ENCODE measurements at regions not wholly inside any gene's neighbourhood (a gene's known extent, or its start where the extent isn't known, plus 50 kb on each side); places are given as distances from the start of the nearest gene placed in this dataset.

- Mint-ChIP-seq H3K27me3 (peaks cover 12% of the 10 kb centered on the region), H3K27ac (no peak overlapping the region), H3K4me1 (no peaks in the 10 kb centered on the region), H3K9me3 (ENCODE audit: insufficient read depth) (no peaks in the 10 kb centered on the region), H3K4me3 (no peak overlapping the region)
- no peaks in the 10 kb centered on the region for H3K27me3 ChIP-seq (replicated peaks in 1 of 4; ENCODE audit: control extremely low read depth in 1 of 4, control insufficient read depth in 3 of 4, insufficient read depth in 4 of 4, low read length in 3 of 4)
- no peak overlapping the region for H3K27ac ChIP-seq (ENCODE audit: low read length in 2 of 2)
- no peaks in the 10 kb centered on the region for H4K20me1 ChIP-seq (ENCODE audit: control insufficient read depth, insufficient read depth, low read length, poor library complexity, severe bottlenecking)
- no peak overlapping the region for H3K4me2 ChIP-seq (replicated peaks; ENCODE audit: low read depth, low read length, poor library complexity, severe bottlenecking)
- peaks cover 0 to 1% (median 0%) of the 10 kb centered on the region in 3 donors for H3K9me3 ChIP-seq (ENCODE audit: control extremely low read depth in 1 of 3, control insufficient read depth in 2 of 3, insufficient read depth in 1 of 3, low read length in 2 of 3)
- ATAC-seq (ENCODE audit: low read depth) (no peak), DNase-seq (no peak)
- H3K4me3 ChIP-seq (ENCODE audit: control extremely low read depth in 1 of 5, extremely low read depth in 1 of 5, insufficient read depth in 1 of 5, low read depth in 2 of 5, low read length in 4 of 5), result no peak overlapping the region
- H3K9ac ChIP-seq (ENCODE audit: low read length), result no peak overlapping the region
- no peaks in the 10 kb centered on the region for H3K4me1 ChIP-seq (ENCODE audit: control insufficient read depth in 2 of 2, insufficient read depth in 2 of 2, low read length in 2 of 2)
- no peaks in the 10 kb centered on the region for H3K36me3 ChIP-seq (replicated peaks in 1 of 2; ENCODE audit: control extremely low read depth in 1 of 2, control insufficient read depth in 1 of 2, extremely low read depth in 1 of 2, insufficient read depth in 2 of 2, low read length in 1 of 2)
- no peak overlapping the region for H2AFZ ChIP-seq (ENCODE audit: insufficient read depth, low read depth, low read length, poor library complexity, severe bottlenecking)
- CTCF ChIA-PET, result no interaction called here
- H3K79me2 ChIP-seq (ENCODE audit: control insufficient read depth, insufficient read depth, low read length), result no peaks in the 10 kb centered on the region
- intact Hi-C loops (cut with micrococcal nuclease), result no loop called here
- TF ChIP-seq CTCF (IDR thresholded peaks at IDR 0.05), result no peak
- TF ChIP-seq EZH2 (IDR thresholded peaks at IDR 0.05; ENCODE audit: borderline replicate concordance, insufficient read depth, low read depth, low read length, poor library complexity, severe bottlenecking), result no peak
- POLR2A ChIA-PET, result no interaction called here
Measured at GRCh38 chr5:67732471-67732870, 483.1 kb upstream of the PIK3R1 start.

GRCh38 chr5:67731886-67732285, 483.7 kb upstream of the PIK3R1 start:
- no peak for ATAC-seq (ENCODE audit: low read depth)
- intact Hi-C loops (cut with micrococcal nuclease), result no loop called here
- H3K27ac Mint-ChIP-seq, result no peak overlapping the region
- Histone ChIP-seq H3K4me1 (ENCODE audit: control insufficient read depth in 2 of 2, insufficient read depth in 2 of 2, low read length in 2 of 2) (no peaks in the 10 kb centered on the region), H3K4me3 (ENCODE audit: control extremely low read depth in 1 of 5, extremely low read depth in 1 of 5, insufficient read depth in 1 of 5, low read depth in 2 of 5, low read length in 4 of 5) (no peak overlapping the region), H3K79me2 (ENCODE audit: control insufficient read depth, insufficient read depth, low read length) (no peaks in the 10 kb centered on the region), H3K9ac (ENCODE audit: low read length) (no peak overlapping the region), H2AFZ (ENCODE audit: insufficient read depth, low read depth, low read length, poor library complexity, severe bottlenecking) (no peak overlapping the region), H3K27ac (ENCODE audit: low read length in 2 of 2) (no peak overlapping the region), H4K20me1 (ENCODE audit: control insufficient read depth, insufficient read depth, low read length, poor library complexity, severe bottlenecking) (no peaks in the 10 kb centered on the region), H3K4me2 (replicated peaks; ENCODE audit: low read depth, low read length, poor library complexity, severe bottlenecking) (no peak overlapping the region), H3K36me3 (replicated peaks in 1 of 2; ENCODE audit: control extremely low read depth in 1 of 2, control insufficient read depth in 1 of 2, extremely low read depth in 1 of 2, insufficient read depth in 2 of 2, low read length in 1 of 2) (no peaks in the 10 kb centered on the region), H3K9me3 (ENCODE audit: control extremely low read depth in 1 of 3, control insufficient read depth in 2 of 3, insufficient read depth in 1 of 3, low read length in 2 of 3) (peaks cover 0 to 1% (median 0%) of the 10 kb centered on the region in 3 donors), H3K27me3 (replicated peaks in 1 of 4; ENCODE audit: control extremely low read depth in 1 of 4, control insufficient read depth in 3 of 4, insufficient read depth in 4 of 4, low read length in 3 of 4) (no peaks in the 10 kb centered on the region)
- WGBS (ENCODE audit: insufficient coverage), result 100% methylated on average over 1 of the region's 2 CpGs
- ChIA-PET CTCF (no interaction called here), POLR2A (no interaction called here)
- TF ChIP-seq EZH2 (IDR thresholded peaks at IDR 0.05; ENCODE audit: borderline replicate concordance, insufficient read depth, low read depth, low read length, poor library complexity, severe bottlenecking), result no peak
- TF ChIP-seq CTCF (IDR thresholded peaks at IDR 0.05), result no peak
- no peak for DNase-seq
- H3K27me3 Mint-ChIP-seq, result peaks cover 12% of the 10 kb centered on the region
- no peak overlapping the region for H3K4me3 Mint-ChIP-seq
- H3K4me1 Mint-ChIP-seq, result no peaks in the 10 kb centered on the region
- no peaks in the 10 kb centered on the region for H3K9me3 Mint-ChIP-seq (ENCODE audit: insufficient read depth)

All from B cell (primary cell).